PC-9 (cell line): ENCODE measurements at regions not wholly inside any gene's neighbourhood (a gene's known extent, or its start where the extent isn't known, plus 50 kb on each side); places are given as distances from the start of the nearest gene placed in this dataset.

Source experiments
- BruUV-seq: library from RNA; stranded (reverse); fragments of 400-500 nt; replicated peaks from 2 replicates; lab custom pipeline; 2021; lab: Mats Ljungman, UMichigan
- CTCF ChIA-PET: fragments of 300-600 bp; sonication (Branson Sonifier 250); formaldehyde crosslinking; loops from one replicate; lab custom pipeline; 2022; ENCODE audit warnings: antibody characterized with exemption; lab: Charles Lee
- POLR2A ChIA-PET: fragments of 300-600 bp; sonication (Branson Sonifier 250); formaldehyde crosslinking; loops from one replicate; lab custom pipeline; 2022; ENCODE audit warnings: antibody characterized with exemption; ENCODE audit not compliant: unreplicated experiment; lab: Charles Lee
- DNase-seq, 2 experiments: peaks; one replicate each; pipeline versions ENCODE4 v3.0.0 to v3.0.0-alpha.2; 2015 to 2022; ENCODE audit warnings: mixed read lengths in 1 of 2
- H2AFZ ChIP-seq: fragments of 200-600 bp; sonication (generic); 2 replicates; pipeline ENCODE4 v1.8.1; 2017; ENCODE audit warnings: antibody characterized with exemption
- H3F3A ChIP-seq: fragments of 200-600 bp; sonication (generic); 2 replicates; pipeline ENCODE4 v1.8.1; 2017; ENCODE audit warnings: antibody characterized with exemption, mild to moderate bottlenecking, low read depth; ENCODE audit not compliant: insufficient read depth
- H3K27ac ChIP-seq: fragments of 200-600 bp; sonication (generic); 2 replicates; pipeline ENCODE4 v1.6.1; 2016; ENCODE audit warnings: mixed run types
- H3K27me3 ChIP-seq: fragments of 200-600 bp; sonication (generic); 2 replicates; pipeline ENCODE4 v1.6.1; 2016; ENCODE audit warnings: low read depth, mixed run types; ENCODE audit not compliant: insufficient read depth
- H3K36me3 ChIP-seq: fragments of 200-600 bp; sonication (generic); 2 replicates; pipeline ENCODE4 v1.6.1; 2016; ENCODE audit warnings: low read depth, mixed run types
- H3K4me1 ChIP-seq: fragments of 200-600 bp; sonication (generic); replicated peaks from 2 replicates; pipeline ENCODE4 v1.6.1; 2016; ENCODE audit warnings: mixed run types; ENCODE audit not compliant: insufficient read depth
- H3K4me2 ChIP-seq: fragments of 200-600 bp; sonication (generic); 2 replicates; pipeline ENCODE4 v1.6.1; 2017; ENCODE audit warnings: mixed run types
- H3K4me3 ChIP-seq: fragments of 200-600 bp; sonication (generic); 2 replicates; pipeline ENCODE4 v1.6.1; 2016; ENCODE audit warnings: mixed run types
- H3K79me2 ChIP-seq: fragments of 200-600 bp; sonication (generic); 2 replicates; pipeline ENCODE4 v1.6.1; 2017; ENCODE audit warnings: low read depth, mixed run types
- H3K9me2 ChIP-seq: fragments of 200-600 bp; sonication (generic); 2 replicates; pipeline ENCODE4 v1.8.1; 2017; ENCODE audit warnings: mild to moderate bottlenecking; ENCODE audit not compliant: insufficient read depth
- H3K9me3 ChIP-seq: fragments of 200-600 bp; sonication (generic); 2 replicates; pipeline ENCODE4 v1.8.1; 2016; ENCODE audit warnings: low read depth; ENCODE audit not compliant: insufficient read depth
- H4K20me1 ChIP-seq: fragments of 200-600 bp; sonication (generic); 2 replicates; pipeline ENCODE4 v1.8.1; 2017; ENCODE audit not compliant: insufficient read depth
- CTCF ChIP-seq: fragments of 200-600 bp; sonication (generic); conservative IDR thresholded peaks from 2 replicates; pipeline ENCODE4 v1.6.1; 2017; ENCODE audit warnings: mixed run types, antibody characterized with exemption, mild to moderate bottlenecking, moderate library complexity
- EZH2 ChIP-seq: fragments of 200-600 bp; sonication (generic); IDR thresholded peaks from 2 replicates; pipeline ENCODE4 v1.8.0; 2017; ENCODE audit warnings: antibody characterized with exemption, low read depth
- intact Hi-C: fragments of 100-400 bp; cut with micrococcal nuclease; formaldehyde crosslinking; loops from one replicate; pipeline ENCODE4 v1.10.0; 2022; ENCODE audit not compliant: unreplicated experiment

GRCh38 chr16:55421226-55421625 lies 57.8 kb upstream of the MMP2 start:
- Histone ChIP-seq H3K27ac (no peak overlapping the region), H3K27me3 (peaks cover 59% of the 10 kb centered on the region), H3K79me2 (no peaks in the 10 kb centered on the region), H3K36me3 (no peaks in the 10 kb centered on the region), H3K9me2 (no peaks in the 10 kb centered on the region), H3K4me1 (no peaks in the 10 kb centered on the region), H3F3A (no peaks in the 10 kb centered on the region), H3K4me2 (no peak overlapping the region), H3K9me3 (no peaks in the 10 kb centered on the region), H2AFZ (no peak overlapping the region), H3K4me3 (no peak overlapping the region), H4K20me1 (no peaks in the 10 kb centered on the region)
- CTCF ChIA-PET, result no interaction called here
- no peak for DNase-seq
- POLR2A ChIA-PET, result interaction anchor here (0.7 kb wide), 1 partner anchor 1331 kb away, joined by 3 read pairs; no protein-coding TSS in a partner anchor
- BruUV-seq, result no TSS peak
- no peak for TF ChIP-seq EZH2
- TF ChIP-seq CTCF, result no peak
- intact Hi-C loops, result no loop called here

- Histone ChIP-seq H3K4me3 (no peak overlapping the region), H3K9me2 (no peaks in the 10 kb centered on the region), H3K4me1 (no peaks in the 10 kb centered on the region), H3F3A (no peaks in the 10 kb centered on the region), H4K20me1 (no peaks in the 10 kb centered on the region), H2AFZ (no peak overlapping the region), H3K4me2 (no peak overlapping the region), H3K9me3 (no peaks in the 10 kb centered on the region), H3K79me2 (no peaks in the 10 kb centered on the region), H3K36me3 (no peaks in the 10 kb centered on the region), H3K27me3 (peaks cover 5% of the 10 kb centered on the region; the same call in 1 of the 2 replicates), H3K27ac (no peak overlapping the region)
- POLR2A ChIA-PET, result interaction anchor here (0.6 kb wide), 1 partner anchor 500 kb away, joined by 7 read pairs; no protein-coding TSS in a partner anchor
- no peak for DNase-seq
- intact Hi-C loops, result no loop called here
- no TSS peak for BruUV-seq
- CTCF ChIA-PET, result no interaction called here
- no peak for TF ChIP-seq CTCF
- no peak for TF ChIP-seq EZH2
Observed at GRCh38 chr16:55426865-55427484, 52.0 kb upstream of the MMP2 start.
